ENCODE measurements at regions not wholly inside any gene's neighbourhood (a gene's known extent, or its start where the extent isn't known, plus 50 kb on each side); places are given as distances from the start of the nearest gene placed in this dataset.

GRCh38 chr7:54465095-54465494 is 77.1 kb upstream of the VSTM2A start:
- no peak for TF ChIP-seq ZSCAN22 (CRISPR knock-in tag; IDR thresholded peaks at IDR 0.05)
- no peak for TF ChIP-seq GTF2F1 (IDR thresholded peaks at IDR 0.05; ENCODE audit: low read length)
- TF ChIP-seq, protein P1, sequence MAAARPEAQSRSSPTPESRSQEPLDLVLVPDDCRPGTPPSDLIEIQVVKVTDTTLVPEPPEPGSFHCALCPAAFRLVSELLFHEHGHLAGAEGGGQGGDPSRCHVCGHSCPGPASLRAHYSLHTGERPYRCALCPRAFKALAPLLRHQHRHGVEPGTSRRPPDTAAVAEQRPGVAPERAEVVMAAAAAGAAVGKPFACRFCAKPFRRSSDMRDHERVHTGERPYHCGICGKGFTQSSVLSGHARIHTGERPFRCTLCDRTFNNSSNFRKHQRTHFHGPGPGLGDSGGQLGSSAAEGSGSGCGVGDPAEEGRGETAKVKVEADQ (CRISPR knock-in tag; IDR thresholded peaks at IDR 0.05; ENCODE audit: borderline replicate concordance): no peak
- TF ChIP-seq ZSCAN9 (CRISPR knock-in tag; IDR thresholded peaks at IDR 0.05; ENCODE audit: borderline replicate concordance): no peak
- no peak for TF ChIP-seq TAF1 (CRISPR knock-in tag; IDR thresholded peaks at IDR 0.05)
- no peak for TF ChIP-seq HDAC6 (IDR thresholded peaks at IDR 0.05; ENCODE audit: low read depth, low read length)
- no peak for TF ChIP-seq ZNF546 (CRISPR knock-in tag; conservative IDR thresholded peaks at IDR 0.05)
- TF ChIP-seq ERF (CRISPR knock-in tag; IDR thresholded peaks at IDR 0.05): no peak
- TF ChIP-seq NFIC (IDR thresholded peaks at IDR 0.05; ENCODE audit: low read length): no peak
